ENCODE measurements at regions not wholly inside any gene's neighbourhood (a gene's known extent, or its start where the extent isn't known, plus 50 kb on each side); places are given as distances from the start of the nearest gene placed in this dataset.
"Not testable (repeated sequence)": the region's sequence is repeated elsewhere in the genome, so short reads cannot be mapped to it uniquely, and the experiment has no call there.

DNA sequence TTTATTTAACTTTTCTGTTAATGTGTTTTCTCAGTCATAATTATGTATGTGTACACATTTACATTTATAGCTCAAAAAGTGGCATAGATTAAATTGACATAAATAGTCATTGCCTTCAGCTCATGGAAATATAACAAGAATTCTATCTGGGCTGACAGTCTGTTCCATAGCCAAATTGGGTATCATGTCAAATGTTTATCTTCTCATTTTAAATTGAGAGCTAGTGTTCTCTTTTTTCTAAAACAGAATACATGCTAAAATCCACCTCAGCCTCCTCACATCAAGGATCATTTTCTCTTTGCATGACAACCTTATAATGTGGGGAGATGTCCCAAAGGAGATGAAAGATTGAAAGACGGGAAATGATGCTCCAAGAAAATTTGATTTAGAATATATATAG, 144.1 kb upstream of the BCHE start:
- Histone ChIP-seq H3K9me3 (ENCODE audit: control insufficient read depth in 1 of 2, low read length in 2 of 2) (no peaks in the 10 kb centered on the region), H3K4me1 (ENCODE audit: insufficient read depth, low read length) (no peaks in the 10 kb centered on the region), H3K36me3 (ENCODE audit: insufficient read depth, low read length) (no peaks in the 10 kb centered on the region), H3K4me3 (ENCODE audit: low read length in 2 of 2) (no peak overlapping the region), H3K27me3 (ENCODE audit: insufficient read depth, low read length) (no peaks in the 10 kb centered on the region), H3K27ac (ENCODE audit: low read depth, low read length) (no peak overlapping the region)
- Mint-ChIP-seq H3K27me3 (no peaks in the 10 kb centered on the region), H3K9me3 (peaks cover 0 to 6% (median 0%) of the 10 kb centered on the region in 8 donors), H3K27ac (no peak overlapping the region), H3K4me1 (no peaks in the 10 kb centered on the region), H3K36me3 (no peaks in the 10 kb centered on the region), H3K4me3 (no peak overlapping the region)
- no peak for DNase-seq
- ChIA-PET POLR2A (ENCODE audit: partially characterized antibody) (no interaction called here), CTCF (ENCODE audit: partially characterized antibody) (no interaction called here)
- intact Hi-C loops (cut with micrococcal nuclease): no loop called here

DNA sequence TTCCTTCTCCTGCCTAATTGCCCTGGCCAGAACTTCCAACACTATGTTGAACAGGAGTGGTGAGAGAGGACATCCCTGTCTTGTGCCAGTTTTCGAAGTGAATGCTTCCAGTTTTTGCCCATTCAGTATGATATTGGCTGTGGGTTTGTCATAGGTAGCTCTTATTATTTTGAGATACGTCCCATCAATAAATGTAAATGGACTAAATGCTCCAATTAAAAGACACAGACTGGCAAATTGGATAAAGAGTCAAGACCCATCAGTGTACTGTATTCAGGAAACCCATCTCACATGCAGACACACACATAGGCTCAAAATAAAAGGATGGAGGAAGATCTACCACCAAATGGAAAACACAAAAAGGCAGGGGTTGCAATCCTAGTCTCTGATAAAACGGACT, 123.6 kb upstream of the BCHE start:
- H3K36me3 Mint-ChIP-seq; H3K4me3 ChIP-seq (ENCODE audit: low read length in 2 of 2); POLR2A ChIA-PET (ENCODE audit: partially characterized antibody); DNase-seq; H3K27me3 ChIP-seq (ENCODE audit: insufficient read depth, low read length); H3K4me3 Mint-ChIP-seq; H3K4me1 ChIP-seq (ENCODE audit: insufficient read depth, low read length); H3K27me3 Mint-ChIP-seq; H3K9me3 ChIP-seq (ENCODE audit: control insufficient read depth in 1 of 2, low read length in 2 of 2); intact Hi-C loops (cut with micrococcal nuclease); H3K36me3 ChIP-seq (ENCODE audit: insufficient read depth, low read length); H3K4me1 Mint-ChIP-seq; CTCF ChIA-PET (ENCODE audit: partially characterized antibody); H3K27ac Mint-ChIP-seq; H3K27ac ChIP-seq (ENCODE audit: low read depth, low read length): not testable (repeated sequence)
- H3K9me3 Mint-ChIP-seq: peaks cover 0 to 14% (median 4%) of the 10 kb centered on the region in 8 donors

DNA sequence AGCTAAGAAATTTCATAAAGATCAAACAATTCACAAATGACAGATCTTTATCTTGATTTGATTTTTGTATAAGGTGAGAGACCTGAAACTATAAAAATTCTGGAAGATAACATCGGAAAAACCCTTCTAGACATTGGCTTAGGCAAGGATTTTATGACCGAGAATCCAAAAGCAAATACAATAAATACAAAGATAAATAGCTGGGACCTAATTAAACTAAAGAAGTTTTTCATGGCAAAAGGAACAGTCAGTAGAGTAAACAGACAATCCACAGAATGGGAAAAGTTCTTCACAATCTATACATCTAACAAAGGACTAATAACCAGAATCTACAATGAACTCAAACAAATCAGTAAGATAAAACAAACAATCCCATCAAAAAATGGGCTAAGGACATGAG, 116.9 kb upstream of the BCHE start:
- Mint-ChIP-seq H3K27ac (no peak overlapping the region), H3K4me1 (no peaks in the 10 kb centered on the region), H3K36me3 (no peaks in the 10 kb centered on the region), H3K4me3 (no peak overlapping the region), H3K27me3 (no peaks in the 10 kb centered on the region), H3K9me3 (peaks cover 0 to 14% (median 6%) of the 10 kb centered on the region in 8 donors)
- DNase-seq: no peak
- POLR2A ChIA-PET (ENCODE audit: partially characterized antibody): no interaction called here
- Histone ChIP-seq H3K27me3 (ENCODE audit: insufficient read depth, low read length) (no peaks in the 10 kb centered on the region), H3K4me1 (ENCODE audit: insufficient read depth, low read length) (no peaks in the 10 kb centered on the region), H3K36me3 (ENCODE audit: insufficient read depth, low read length) (no peaks in the 10 kb centered on the region), H3K9me3 (ENCODE audit: control insufficient read depth in 1 of 2, low read length in 2 of 2) (no peaks in the 10 kb centered on the region), H3K4me3 (ENCODE audit: low read length in 2 of 2) (no peak overlapping the region), H3K27ac (ENCODE audit: low read depth, low read length) (no peak overlapping the region)
- intact Hi-C loops (cut with micrococcal nuclease): no loop called here
- CTCF ChIA-PET (ENCODE audit: partially characterized antibody): no interaction called here

DNA sequence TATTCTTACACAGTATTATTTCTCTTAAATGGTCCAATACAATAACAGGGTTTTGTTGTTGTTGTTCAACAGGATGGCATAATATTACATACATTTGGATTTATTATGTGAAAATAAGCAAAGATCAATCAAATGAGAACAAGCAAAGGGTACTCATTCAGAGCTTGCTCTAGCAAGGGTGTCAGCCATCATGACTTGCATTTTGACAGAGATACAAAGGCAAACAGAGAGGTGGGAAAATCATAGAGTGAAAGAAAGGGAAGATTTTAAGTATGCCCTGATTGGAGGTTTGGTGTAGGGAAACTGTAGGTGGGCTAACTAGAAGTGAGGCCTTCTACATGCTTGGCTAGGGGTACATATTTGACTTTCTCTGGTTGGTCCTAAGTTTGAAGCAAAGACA, 109.1 kb upstream of the BCHE start:
- H3K36me3 Mint-ChIP-seq: no peaks in the 10 kb centered on the region
- no peak overlapping the region for H3K4me3 Mint-ChIP-seq
- no peaks in the 10 kb centered on the region for H3K27me3 Mint-ChIP-seq
- H3K4me1 Mint-ChIP-seq: no peaks in the 10 kb centered on the region
- no peaks in the 10 kb centered on the region for H3K9me3 ChIP-seq (ENCODE audit: control insufficient read depth in 1 of 2, low read length in 2 of 2)
- no peak overlapping the region for H3K4me3 ChIP-seq (ENCODE audit: low read length in 2 of 2)
- no peaks in the 10 kb centered on the region for H3K4me1 ChIP-seq (ENCODE audit: insufficient read depth, low read length)
- intact Hi-C loops (cut with micrococcal nuclease): no loop called here
- no peaks in the 10 kb centered on the region for H3K27me3 ChIP-seq (ENCODE audit: insufficient read depth, low read length)
- ChIA-PET CTCF (ENCODE audit: partially characterized antibody) (no interaction called here), POLR2A (ENCODE audit: partially characterized antibody) (no interaction called here)
- DNase-seq: no peak
- peaks cover 0 to 8% (median 4%) of the 10 kb centered on the region in 8 donors for H3K9me3 Mint-ChIP-seq
- no peak overlapping the region for H3K27ac Mint-ChIP-seq
- no peaks in the 10 kb centered on the region for H3K36me3 ChIP-seq (ENCODE audit: insufficient read depth, low read length)
- H3K27ac ChIP-seq (ENCODE audit: low read depth, low read length): no peak overlapping the region

DNA sequence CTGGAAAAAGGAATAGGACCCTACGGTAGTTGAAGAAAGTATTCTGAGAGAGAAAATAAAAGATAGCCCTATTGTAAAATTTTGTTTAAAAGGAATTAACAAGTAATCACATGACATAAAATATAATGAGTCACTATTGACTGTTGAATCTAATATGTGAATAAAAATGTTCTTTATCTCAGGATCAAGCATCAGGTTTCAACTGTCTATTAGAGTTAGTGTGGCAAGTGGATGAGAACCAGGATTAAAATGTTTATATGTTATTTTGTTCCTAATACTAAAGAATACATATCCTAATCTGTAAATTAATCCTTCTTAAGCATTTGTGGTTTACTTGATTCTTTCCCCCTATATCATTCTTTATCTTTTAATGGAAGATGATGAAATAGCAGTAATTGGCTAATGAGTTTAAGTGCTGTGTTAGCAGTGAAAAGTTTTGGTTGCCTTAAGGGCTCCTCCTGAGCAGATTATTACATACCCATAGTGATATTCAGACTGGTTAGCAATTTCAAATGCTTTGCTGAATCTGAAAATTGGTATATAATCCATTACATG, 101.8 kb upstream of the BCHE start:
- Mint-ChIP-seq H3K36me3 (no peaks in the 10 kb centered on the region), H3K27ac (no peak overlapping the region), H3K9me3 (peaks cover 2 to 16% (median 6%) of the 10 kb centered on the region in 8 donors), H3K4me1 (no peaks in the 10 kb centered on the region), H3K4me3 (no peak overlapping the region), H3K27me3 (no peaks in the 10 kb centered on the region)
- intact Hi-C loops (cut with micrococcal nuclease): no loop called here
- ChIA-PET POLR2A (ENCODE audit: partially characterized antibody) (no interaction called here), CTCF (ENCODE audit: partially characterized antibody) (no interaction called here)
- Histone ChIP-seq H3K4me3 (ENCODE audit: low read length in 2 of 2) (no peak overlapping the region), H3K27ac (ENCODE audit: low read depth, low read length) (no peak overlapping the region), H3K4me1 (ENCODE audit: insufficient read depth, low read length) (no peaks in the 10 kb centered on the region), H3K9me3 (ENCODE audit: control insufficient read depth in 1 of 2, low read length in 2 of 2) (no peaks in the 10 kb centered on the region), H3K27me3 (ENCODE audit: insufficient read depth, low read length) (no peaks in the 10 kb centered on the region), H3K36me3 (ENCODE audit: insufficient read depth, low read length) (no peaks in the 10 kb centered on the region)
- DNase-seq: no peak

DNA sequence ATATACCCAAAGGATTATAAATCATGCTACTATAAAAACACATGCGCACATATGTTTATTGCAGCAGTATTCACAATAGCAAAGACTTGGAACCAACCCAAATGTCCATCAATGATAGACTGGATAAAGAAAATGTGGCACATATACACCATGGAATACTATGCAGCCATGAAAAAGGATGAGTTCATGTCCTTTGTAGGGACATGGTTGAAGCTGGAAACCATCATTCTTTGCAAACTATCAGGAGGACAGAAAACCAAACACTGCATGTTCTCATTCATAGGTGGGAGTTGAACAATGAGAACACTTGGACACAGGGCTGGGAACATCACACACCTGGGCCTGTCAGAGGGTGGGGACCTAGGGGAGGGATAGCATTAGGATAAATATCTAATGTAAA, 98.9 kb upstream of the BCHE start:
- CTCF ChIA-PET (ENCODE audit: partially characterized antibody); H3K4me3 Mint-ChIP-seq; H3K4me1 Mint-ChIP-seq; H3K36me3 ChIP-seq (ENCODE audit: insufficient read depth, low read length); intact Hi-C loops (cut with micrococcal nuclease); H3K4me1 ChIP-seq (ENCODE audit: insufficient read depth, low read length); H3K27me3 Mint-ChIP-seq; DNase-seq; POLR2A ChIA-PET (ENCODE audit: partially characterized antibody); H3K27me3 ChIP-seq (ENCODE audit: insufficient read depth, low read length); H3K27ac ChIP-seq (ENCODE audit: low read depth, low read length); H3K9me3 ChIP-seq (ENCODE audit: control insufficient read depth in 1 of 2, low read length in 2 of 2); H3K27ac Mint-ChIP-seq; H3K4me3 ChIP-seq (ENCODE audit: low read length in 2 of 2); H3K36me3 Mint-ChIP-seq: not testable (repeated sequence)
- H3K9me3 Mint-ChIP-seq: peaks cover 2 to 31% (median 9%) of the 10 kb centered on the region in 8 donors

DNA sequence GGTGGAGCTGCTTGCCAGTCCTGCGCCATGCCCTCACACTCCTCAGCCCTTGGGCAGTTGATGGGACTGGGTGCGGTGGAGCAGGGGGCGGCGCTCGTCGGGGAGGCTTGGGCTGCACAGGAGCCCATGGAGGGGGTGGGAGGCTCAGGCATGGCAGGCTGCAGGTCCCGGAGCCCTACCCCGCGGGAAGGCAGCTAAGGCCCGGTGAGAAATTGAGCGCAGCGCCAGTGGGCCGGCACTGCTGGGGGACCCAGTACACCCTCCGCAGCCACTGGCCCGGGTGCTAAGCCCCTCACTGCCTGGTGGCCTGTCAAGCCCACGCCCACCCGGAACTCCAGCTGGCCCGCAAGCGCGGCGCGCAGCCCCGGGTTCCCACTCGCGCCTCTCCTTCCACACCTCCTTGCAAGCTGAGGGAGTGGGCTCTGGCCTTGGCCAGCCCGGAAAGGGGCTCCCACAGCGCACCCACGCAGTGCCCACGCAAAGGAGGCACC, 87.1 kb upstream of the BCHE start:
- H3K36me3 Mint-ChIP-seq; H3K27me3 ChIP-seq (ENCODE audit: insufficient read depth, low read length); H3K4me3 ChIP-seq (ENCODE audit: low read length in 2 of 2); H3K9me3 Mint-ChIP-seq; H3K4me3 Mint-ChIP-seq; H3K27ac Mint-ChIP-seq; CTCF ChIA-PET (ENCODE audit: partially characterized antibody); DNase-seq; H3K9me3 ChIP-seq (ENCODE audit: control insufficient read depth in 1 of 2, low read length in 2 of 2); intact Hi-C loops (cut with micrococcal nuclease); H3K4me1 Mint-ChIP-seq; H3K4me1 ChIP-seq (ENCODE audit: insufficient read depth, low read length); H3K27ac ChIP-seq (ENCODE audit: low read depth, low read length); POLR2A ChIA-PET (ENCODE audit: partially characterized antibody); H3K27me3 Mint-ChIP-seq; H3K36me3 ChIP-seq (ENCODE audit: insufficient read depth, low read length): not testable (repeated sequence)

DNA sequence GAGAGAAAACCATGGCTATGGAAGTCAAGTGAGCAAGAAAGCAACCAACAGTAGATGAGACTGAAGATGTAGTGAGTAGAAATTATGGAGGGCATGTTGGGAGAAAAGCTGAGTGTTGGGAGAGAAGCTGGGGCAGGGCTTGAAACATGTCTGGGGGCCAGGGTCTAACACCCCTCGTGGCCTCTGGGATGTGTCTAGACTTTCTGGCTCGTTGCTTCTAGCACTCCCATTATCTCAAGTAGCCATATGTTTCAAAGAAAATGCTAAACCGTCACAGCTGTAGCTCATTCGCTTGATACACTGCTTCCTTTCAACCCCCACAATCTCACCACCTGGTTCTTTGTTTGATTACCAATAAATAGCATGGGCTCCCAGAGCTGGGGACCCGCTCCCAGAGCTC, 83.8 kb upstream of the BCHE start:
- POLR2A ChIA-PET (ENCODE audit: partially characterized antibody): no interaction called here
- Mint-ChIP-seq H3K27ac (no peak overlapping the region), H3K27me3 (no peaks in the 10 kb centered on the region), H3K4me3 (no peak overlapping the region), H3K4me1 (no peaks in the 10 kb centered on the region), H3K36me3 (no peaks in the 10 kb centered on the region), H3K9me3 (peaks cover 0 to 18% (median 10%) of the 10 kb centered on the region in 8 donors)
- no peaks in the 10 kb centered on the region for H3K27me3 ChIP-seq (ENCODE audit: insufficient read depth, low read length)
- CTCF ChIA-PET (ENCODE audit: partially characterized antibody): no interaction called here
- no peaks in the 10 kb centered on the region for H3K36me3 ChIP-seq (ENCODE audit: insufficient read depth, low read length)
- no peak overlapping the region for H3K4me3 ChIP-seq (ENCODE audit: low read length in 2 of 2)
- no peaks in the 10 kb centered on the region for H3K9me3 ChIP-seq (ENCODE audit: control insufficient read depth in 1 of 2, low read length in 2 of 2)
- DNase-seq: no peak
- no peaks in the 10 kb centered on the region for H3K4me1 ChIP-seq (ENCODE audit: insufficient read depth, low read length)
- intact Hi-C loops (cut with micrococcal nuclease): no loop called here
- H3K27ac ChIP-seq (ENCODE audit: low read depth, low read length): no peak overlapping the region
